Keratinocyte (primary cell): ENCODE measurements at regions not wholly inside any gene's neighbourhood (a gene's known extent, or its start where the extent isn't known, plus 50 kb on each side); places are given as distances from the start of the nearest gene placed in this dataset.
A peak's percentile ranks its signal among the peaks of the same experiment; 100 is the strongest.

Experiments
- DNase-seq: peaks from one replicate; pipeline ENCODE4 v3.0.0-alpha.2; 2011; ENCODE audit warnings: low read depth, missing footprints, low spot score
- FAIRE-seq: peaks from 2 replicates; lab custom pipeline; 2011; peaks lifted over from hg19 to GRCh38; lab: Jason Lieb, UNC
- H2AFZ ChIP-seq: 2 replicates; pipeline ENCODE4 v1.6.0; 2012; ENCODE audit warnings: low read length, control low read depth, inconsistent platforms; ENCODE audit not compliant: control insufficient read depth
- H3K27ac ChIP-seq: 2 replicates; pipeline ENCODE4 v1.5.1; 2011; ENCODE audit warnings: low read length; ENCODE audit not compliant: control insufficient read depth, insufficient read depth
- H3K27me3 ChIP-seq: 3 replicates; pipeline ENCODE4 v1.6.0; 2011; ENCODE audit warnings: low read length; ENCODE audit not compliant: control insufficient read depth, insufficient read depth; ENCODE audit errors: extremely low read depth
- H3K36me3 ChIP-seq, 2 experiments: 2 replicates in 1 of 2; 3 replicates in 1 of 2; pipeline ENCODE4 v1.5.1; 2011; ENCODE audit warnings: low read length in 2 of 2, mild to moderate bottlenecking in 1 of 2; ENCODE audit not compliant: control insufficient read depth in 2 of 2, insufficient read depth in 2 of 2; ENCODE audit errors: extremely low read depth in 1 of 2
- H3K4me1 ChIP-seq: 3 replicates; pipeline ENCODE4 v1.5.1; 2011; ENCODE audit warnings: low read length; ENCODE audit not compliant: control insufficient read depth, insufficient read depth; ENCODE audit errors: extremely low read depth
- H3K4me2 ChIP-seq: 3 replicates; pipeline ENCODE4 v1.6.0; 2011; ENCODE audit warnings: low read depth, low read length; ENCODE audit not compliant: control insufficient read depth, insufficient read depth; ENCODE audit errors: extremely low read depth
- H3K4me3 ChIP-seq, 3 experiments: fragments of 200-600 bp in 1 of 3; sonication (generic) in 1 of 3; 2 replicates in 2 of 3; 3 replicates in 1 of 3; pipeline ENCODE4 v1.5.1; 2011 to 2016; ENCODE audit warnings: low read length in 3 of 3, mild to moderate bottlenecking in 3 of 3, control low read depth in 2 of 3, inconsistent platforms in 1 of 3, low read depth in 1 of 3, mixed read lengths in 1 of 3, mixed run types in 1 of 3, moderate library complexity in 1 of 3; ENCODE audit not compliant: control insufficient read depth in 2 of 3, insufficient read depth in 2 of 3; ENCODE audit errors: extremely low read depth in 1 of 3
- H3K79me2 ChIP-seq: 2 replicates; pipeline ENCODE4 v1.6.0; 2012; ENCODE audit warnings: low read length; ENCODE audit not compliant: control insufficient read depth, insufficient read depth
- H3K9ac ChIP-seq: 3 replicates; pipeline ENCODE4 v1.6.0; 2011; ENCODE audit warnings: low read length; ENCODE audit not compliant: control insufficient read depth, insufficient read depth; ENCODE audit errors: extremely low read depth
- H3K9me1 ChIP-seq: 3 replicates; pipeline ENCODE4 v1.6.0; 2011; ENCODE audit warnings: low read length; ENCODE audit not compliant: control insufficient read depth, insufficient read depth; ENCODE audit errors: extremely low read depth
- H3K9me3 ChIP-seq: 2 replicates; pipeline ENCODE4 v1.5.1; 2012; ENCODE audit warnings: low read depth, low read length; ENCODE audit not compliant: control insufficient read depth
- H4K20me1 ChIP-seq: 3 replicates; pipeline ENCODE4 v1.6.0; 2011; ENCODE audit warnings: low read length; ENCODE audit not compliant: control insufficient read depth, insufficient read depth; ENCODE audit errors: extremely low read depth
- CTCF ChIP-seq, 3 experiments: IDR thresholded peaks in 1 of 3; conservative IDR thresholded peaks in 1 of 3; optimal IDR thresholded peaks in 1 of 3; 2 replicates in 2 of 3; 3 replicates in 1 of 3; pipeline versions ENCODE3 to v1.5.1; 2011; ENCODE audit warnings: low read length in 3 of 3, mild to moderate bottlenecking in 3 of 3, moderate library complexity in 2 of 3, control low read depth in 1 of 3, inconsistent platforms in 1 of 3; ENCODE audit not compliant: insufficient read depth in 2 of 3; ENCODE audit errors: extremely low read depth in 1 of 3
- EZH2 ChIP-seq: IDR thresholded peaks from one replicate; pipeline ENCODE4 v1.6.1; 2012; ENCODE audit warnings: inconsistent platforms, mild to moderate bottlenecking, low read length, moderate library complexity
- dilution Hi-C: fragments of 300-500 bp; cut with MboI; formaldehyde crosslinking; loops from one replicate; pipeline ENCODE4 v1.7.0; 2020; ENCODE audit warnings: low sequenced_read_pairs; ENCODE audit not compliant: extremely low pct_ligation_motif_present

- Histone ChIP-seq H4K20me1 (no peaks in the 10 kb centered on the region), H3K27ac (no peak overlapping the region), H3K9me1 (no peaks in the 10 kb centered on the region), H3K4me3 (no peak overlapping the region), H3K27me3 (no peaks in the 10 kb centered on the region), H3K9me3 (no peaks in the 10 kb centered on the region), H2AFZ (no peak overlapping the region), H3K9ac (no peak overlapping the region), H3K4me1 (no peaks in the 10 kb centered on the region), H3K4me2 (no peak overlapping the region), H3K36me3 (no peaks in the 10 kb centered on the region), H3K79me2 (no peaks in the 10 kb centered on the region)
- TF ChIP-seq EZH2 (no peak), CTCF (optimal IDR thresholded peaks at IDR 0.05 in 1 of 3, IDR thresholded peaks at IDR 0.05 in 1 of 3, conservative IDR thresholded peaks at IDR 0.05 in 1 of 3; ENCODE audit: extremely low read depth in 1 of 3, insufficient read depth in 2 of 3, low read length in 3 of 3) (peak in 2 of 3 experiments; percentile 10 to 28)
- DNase-seq (no peak), FAIRE-seq (no peak)
- dilution Hi-C loops: no loop called here
Observed at GRCh38 chr7:80060218-80060806, 74.3 kb upstream of the GNAI1 start.

GRCh38 chr7:80057488-80057887 lies 77.1 kb upstream of the GNAI1 start:
- H3K9me3 ChIP-seq: no peaks in the 10 kb centered on the region
- no peaks in the 10 kb centered on the region for H3K4me1 ChIP-seq
- TF ChIP-seq CTCF (optimal IDR thresholded peaks at IDR 0.05 in 1 of 3, IDR thresholded peaks at IDR 0.05 in 1 of 3, conservative IDR thresholded peaks at IDR 0.05 in 1 of 3; ENCODE audit: extremely low read depth in 1 of 3, insufficient read depth in 2 of 3, low read length in 3 of 3): no peak
- TF ChIP-seq EZH2: no peak
- H2AFZ ChIP-seq: no peak overlapping the region
- no peak overlapping the region for H3K4me3 ChIP-seq
- H4K20me1 ChIP-seq: no peaks in the 10 kb centered on the region
- H3K79me2 ChIP-seq: no peaks in the 10 kb centered on the region
- H3K36me3 ChIP-seq: no peaks in the 10 kb centered on the region
- DNase-seq: no peak
- FAIRE-seq: no peak
- H3K27me3 ChIP-seq: no peaks in the 10 kb centered on the region
- no peaks in the 10 kb centered on the region for H3K9me1 ChIP-seq
- no peak overlapping the region for H3K9ac ChIP-seq
- H3K27ac ChIP-seq: no peak overlapping the region
- dilution Hi-C loops: no loop called here
- H3K4me2 ChIP-seq: no peak overlapping the region
